ENCODE measurements at regions not wholly inside any gene's neighbourhood (a gene's known extent, or its start where the extent isn't known, plus 50 kb on each side); places are given as distances from the start of the nearest gene placed in this dataset.

GRCh38 chr4:53722110-53722509, 130.8 kb upstream of the LNX1 start:
- TF ChIP-seq CTCF (IDR thresholded peaks at IDR 0.05 in 2 of 3, conservative IDR thresholded peaks at IDR 0.05 in 1 of 3; ENCODE audit: borderline replicate concordance in 1 of 3, insufficient read depth in 1 of 3, low read depth in 2 of 3, low read length in 2 of 3) (no peak), POLR2AphosphoS5 (IDR thresholded peaks at IDR 0.05; ENCODE audit: low read depth, low read length) (no peak), ZBTB33 (IDR thresholded peaks at IDR 0.05; ENCODE audit: extremely low read depth, insufficient replicate concordance, low read length) (no peak), POLR2A (IDR thresholded peaks at IDR 0.05; ENCODE audit: borderline replicate concordance, extremely low read depth, insufficient read depth, insufficient read length) (no peak), SIN3A (IDR thresholded peaks at IDR 0.05; ENCODE audit: low read depth) (no peak), EZH2phosphoT487 (IDR thresholded peaks at IDR 0.05; ENCODE audit: borderline replicate concordance) (no peak)

All from HCT116 (cell line).